Neural cell (in vitro differentiated cells): ENCODE measurements at regions not wholly inside any gene's neighbourhood (a gene's known extent, or its start where the extent isn't known, plus 50 kb on each side); places are given as distances from the start of the nearest gene placed in this dataset.

Experiments
- H2AFZ ChIP-seq: fragments of 200-600, 300-800 bp; sonication (generic), shearing (Covaris generic); 2 replicates; pipeline ENCODE4 v1.6.0; 2014; ENCODE audit warnings: low read depth, mild to moderate bottlenecking, antibody characterized with exemption, low read length, moderate library complexity
- H3F3A ChIP-seq: fragments of 200-600 bp; shearing (Covaris generic); 2 replicates; pipeline ENCODE4 v1.6.1; 2016; ENCODE audit warnings: mild to moderate bottlenecking, moderate library complexity, mixed read lengths, antibody characterized with exemption, low read length; ENCODE audit not compliant: insufficient read depth, poor library complexity, severe bottlenecking
- H3K27ac ChIP-seq: fragments of 200-600, 300-800 bp; sonication (generic), shearing (Covaris generic); 2 replicates; pipeline ENCODE4 v1.5.1; 2014; ENCODE audit warnings: mild to moderate bottlenecking, low read length, moderate library complexity
- H3K27me3 ChIP-seq: fragments of 300-800, 200-600 bp; sonication (generic), shearing (Covaris generic); 2 replicates; pipeline ENCODE4 v1.6.0; 2014; ENCODE audit warnings: mild to moderate bottlenecking, low read depth, low read length, moderate library complexity; ENCODE audit not compliant: insufficient read depth
- H3K36me3 ChIP-seq: fragments of 300-800, 200-600 bp; sonication (generic), shearing (Covaris generic); 2 replicates; pipeline ENCODE4 v1.5.1; 2014; ENCODE audit warnings: mild to moderate bottlenecking, antibody characterized with exemption, low read length, moderate library complexity; ENCODE audit not compliant: insufficient read depth
- H3K4me2 ChIP-seq: fragments of 300-800, 200-600 bp; sonication (generic), shearing (Covaris generic); 2 replicates; pipeline ENCODE4 v1.6.0; 2014; ENCODE audit warnings: mild to moderate bottlenecking, low read length
- H3K4me3 ChIP-seq: fragments of 300-800, 200-600 bp; sonication (generic), shearing (Covaris generic); 2 replicates; pipeline ENCODE4 v1.5.1; 2014; ENCODE audit warnings: mild to moderate bottlenecking, low read length, moderate library complexity
- H3K79me2 ChIP-seq: fragments of 200-600 bp; shearing (Covaris generic); replicated peaks from 2 replicates; pipeline ENCODE4 v1.6.0; 2014; ENCODE audit warnings: mild to moderate bottlenecking, low read length, moderate library complexity; ENCODE audit not compliant: insufficient read depth
- H3K9ac ChIP-seq: fragments of 300-800, 200-600 bp; sonication (generic), shearing (Covaris generic); 2 replicates; pipeline ENCODE4 v1.6.1; 2016; ENCODE audit warnings: mild to moderate bottlenecking, low read length, mixed read lengths
- H3K9me2 ChIP-seq: fragments of 200-600 bp; shearing (Covaris generic); 2 replicates; pipeline ENCODE4 v1.6.1; 2016; ENCODE audit warnings: mild to moderate bottlenecking, low read length, mixed read lengths; ENCODE audit not compliant: insufficient read depth
- H3K9me3 ChIP-seq: fragments of 200-600, 300-800 bp; sonication (generic), shearing (Covaris generic); 2 replicates; pipeline ENCODE4 v1.6.1; 2016; ENCODE audit warnings: mild to moderate bottlenecking, mixed run types, low read length, moderate library complexity, mixed read lengths
- H4K20me1 ChIP-seq: fragments of 200-600 bp; shearing (Covaris generic); 2 replicates; pipeline ENCODE4 v1.6.1; 2016; ENCODE audit warnings: mild to moderate bottlenecking, mixed run types; ENCODE audit not compliant: insufficient read depth
- EP300 ChIP-seq: fragments of 450-650 bp; conservative IDR thresholded peaks from 2 replicates; pipeline ENCODE4 v1.6.1; 2014; ENCODE audit warnings: antibody characterized with exemption, mild to moderate bottlenecking, moderate library complexity; ENCODE audit not compliant: poor library complexity, severe bottlenecking
- EZH2 ChIP-seq: fragments of 200-600, 300-800 bp; shearing (Covaris generic), sonication (generic); IDR thresholded peaks from 2 replicates; pipeline ENCODE4 v1.6.1; 2014; ENCODE audit warnings: antibody characterized with exemption, low read length, borderline replicate concordance, mild to moderate bottlenecking; ENCODE audit not compliant: insufficient read depth, poor library complexity, severe bottlenecking
- MXI1 ChIP-seq: fragments of 450-650 bp; conservative IDR thresholded peaks from 2 replicates; pipeline ENCODE4 v1.6.1; 2014; ENCODE audit warnings: antibody characterized with exemption, mild to moderate bottlenecking; ENCODE audit not compliant: poor library complexity, severe bottlenecking
- POLR2AphosphoS5 ChIP-seq: IDR thresholded peaks from 2 replicates; pipeline ENCODE4 v1.6.1; 2012
- RAD21 ChIP-seq: fragments of 450-650 bp; conservative IDR thresholded peaks from 2 replicates; pipeline ENCODE4 v1.6.1; 2014; ENCODE audit warnings: antibody characterized with exemption, mild to moderate bottlenecking, moderate library complexity
- SMC3 ChIP-seq: fragments of 450-650 bp; conservative IDR thresholded peaks from 2 replicates; pipeline ENCODE4 v1.6.1; 2014; ENCODE audit warnings: antibody characterized with exemption, mild to moderate bottlenecking, moderate library complexity; ENCODE audit not compliant: poor library complexity
- TAF1 ChIP-seq: IDR thresholded peaks from 2 replicates; pipeline ENCODE4 v1.6.1; 2012; ENCODE audit warnings: low read depth
- TF ChIP-seq, protein P1 (sequence below): fragments of 450-650 bp; IDR thresholded peaks from 2 replicates; pipeline ENCODE4 v1.5.1; 2014; ENCODE audit warnings: antibody characterized with exemption, mild to moderate bottlenecking, moderate library complexity; ENCODE audit not compliant: poor library complexity, severe bottlenecking
- TF ChIP-seq, protein P2 (sequence below): IDR thresholded peaks from 2 replicates; pipeline ENCODE4 v1.6.1; 2012; ENCODE audit warnings: borderline replicate concordance

DNA sequence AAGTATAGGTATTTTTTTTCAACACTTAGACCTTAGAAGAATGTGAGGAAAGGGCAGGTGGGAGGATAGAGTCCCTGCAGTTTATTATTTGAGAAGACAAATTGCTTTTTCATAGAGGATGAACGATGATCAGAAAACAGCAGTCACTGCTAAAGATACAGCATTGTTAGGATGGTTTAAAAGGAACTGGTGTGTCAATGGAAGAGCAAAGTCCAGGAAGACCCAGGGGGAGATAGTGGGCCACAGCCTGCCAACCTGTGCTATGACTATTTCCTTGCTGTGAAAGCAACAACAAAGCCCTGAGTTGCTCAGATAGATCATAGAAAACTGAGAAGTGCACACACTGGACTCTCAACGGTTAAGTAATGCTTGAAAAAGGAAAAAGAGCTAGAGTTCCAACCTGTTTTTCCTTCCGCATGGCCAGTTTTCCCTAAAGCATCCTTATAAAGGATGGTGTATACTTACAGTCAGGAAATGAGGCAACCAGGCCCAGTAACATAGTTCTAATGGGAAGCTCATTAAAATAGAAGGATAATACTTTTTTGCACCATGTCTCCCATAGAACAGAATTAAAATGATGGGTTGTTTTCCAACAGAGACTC, 153.8 kb downstream of the CEMIP2 start:
- Histone ChIP-seq H3K27ac (no peak overlapping the region), H3K9ac (no peak overlapping the region), H3K4me3 (no peak overlapping the region), H3K27me3 (no peaks in the 10 kb centered on the region), H3K9me2 (no peaks in the 10 kb centered on the region), H4K20me1 (no peaks in the 10 kb centered on the region), H3K4me2 (no peak overlapping the region), H2AFZ (no peak overlapping the region), H3K79me2 (no peaks in the 10 kb centered on the region), H3F3A (no peaks in the 10 kb centered on the region), H3K9me3 (peaks cover 10% of the 10 kb centered on the region), H3K36me3 (no peaks in the 10 kb centered on the region)
- TF ChIP-seq RAD21 (no peak), SMC3 (no peak), TAF1 (no peak), POLR2AphosphoS5 (no peak), EZH2 (no peak), MXI1 (no peak), EP300 (no peak)
- TF ChIP-seq, protein P1, sequence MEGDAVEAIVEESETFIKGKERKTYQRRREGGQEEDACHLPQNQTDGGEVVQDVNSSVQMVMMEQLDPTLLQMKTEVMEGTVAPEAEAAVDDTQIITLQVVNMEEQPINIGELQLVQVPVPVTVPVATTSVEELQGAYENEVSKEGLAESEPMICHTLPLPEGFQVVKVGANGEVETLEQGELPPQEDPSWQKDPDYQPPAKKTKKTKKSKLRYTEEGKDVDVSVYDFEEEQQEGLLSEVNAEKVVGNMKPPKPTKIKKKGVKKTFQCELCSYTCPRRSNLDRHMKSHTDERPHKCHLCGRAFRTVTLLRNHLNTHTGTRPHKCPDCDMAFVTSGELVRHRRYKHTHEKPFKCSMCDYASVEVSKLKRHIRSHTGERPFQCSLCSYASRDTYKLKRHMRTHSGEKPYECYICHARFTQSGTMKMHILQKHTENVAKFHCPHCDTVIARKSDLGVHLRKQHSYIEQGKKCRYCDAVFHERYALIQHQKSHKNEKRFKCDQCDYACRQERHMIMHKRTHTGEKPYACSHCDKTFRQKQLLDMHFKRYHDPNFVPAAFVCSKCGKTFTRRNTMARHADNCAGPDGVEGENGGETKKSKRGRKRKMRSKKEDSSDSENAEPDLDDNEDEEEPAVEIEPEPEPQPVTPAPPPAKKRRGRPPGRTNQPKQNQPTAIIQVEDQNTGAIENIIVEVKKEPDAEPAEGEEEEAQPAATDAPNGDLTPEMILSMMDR, result no peak
- TF ChIP-seq, protein P2, sequence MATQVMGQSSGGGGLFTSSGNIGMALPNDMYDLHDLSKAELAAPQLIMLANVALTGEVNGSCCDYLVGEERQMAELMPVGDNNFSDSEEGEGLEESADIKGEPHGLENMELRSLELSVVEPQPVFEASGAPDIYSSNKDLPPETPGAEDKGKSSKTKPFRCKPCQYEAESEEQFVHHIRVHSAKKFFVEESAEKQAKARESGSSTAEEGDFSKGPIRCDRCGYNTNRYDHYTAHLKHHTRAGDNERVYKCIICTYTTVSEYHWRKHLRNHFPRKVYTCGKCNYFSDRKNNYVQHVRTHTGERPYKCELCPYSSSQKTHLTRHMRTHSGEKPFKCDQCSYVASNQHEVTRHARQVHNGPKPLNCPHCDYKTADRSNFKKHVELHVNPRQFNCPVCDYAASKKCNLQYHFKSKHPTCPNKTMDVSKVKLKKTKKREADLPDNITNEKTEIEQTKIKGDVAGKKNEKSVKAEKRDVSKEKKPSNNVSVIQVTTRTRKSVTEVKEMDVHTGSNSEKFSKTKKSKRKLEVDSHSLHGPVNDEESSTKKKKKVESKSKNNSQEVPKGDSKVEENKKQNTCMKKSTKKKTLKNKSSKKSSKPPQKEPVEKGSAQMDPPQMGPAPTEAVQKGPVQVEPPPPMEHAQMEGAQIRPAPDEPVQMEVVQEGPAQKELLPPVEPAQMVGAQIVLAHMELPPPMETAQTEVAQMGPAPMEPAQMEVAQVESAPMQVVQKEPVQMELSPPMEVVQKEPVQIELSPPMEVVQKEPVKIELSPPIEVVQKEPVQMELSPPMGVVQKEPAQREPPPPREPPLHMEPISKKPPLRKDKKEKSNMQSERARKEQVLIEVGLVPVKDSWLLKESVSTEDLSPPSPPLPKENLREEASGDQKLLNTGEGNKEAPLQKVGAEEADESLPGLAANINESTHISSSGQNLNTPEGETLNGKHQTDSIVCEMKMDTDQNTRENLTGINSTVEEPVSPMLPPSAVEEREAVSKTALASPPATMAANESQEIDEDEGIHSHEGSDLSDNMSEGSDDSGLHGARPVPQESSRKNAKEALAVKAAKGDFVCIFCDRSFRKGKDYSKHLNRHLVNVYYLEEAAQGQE, result no peak

DNA sequence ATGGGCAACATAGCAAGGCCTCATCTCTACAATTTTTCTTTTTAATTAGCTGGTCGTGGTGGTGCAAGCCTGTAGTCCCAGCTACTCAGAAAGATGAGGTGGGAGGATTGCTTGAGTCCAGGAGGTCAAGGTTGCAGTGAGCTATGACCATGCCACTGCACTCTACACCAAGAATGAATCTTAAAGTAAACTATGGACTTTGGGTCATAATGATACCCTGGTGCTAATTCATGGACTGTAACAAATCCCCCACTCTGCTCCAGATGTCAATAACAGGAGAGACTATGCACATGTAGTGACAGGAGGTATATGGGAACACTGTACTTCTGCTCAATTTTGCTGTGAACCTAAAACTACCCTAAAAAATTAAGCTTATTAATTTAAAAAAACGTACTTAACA, 155.4 kb downstream of the CEMIP2 start:
- no peaks in the 10 kb centered on the region for H3K36me3 ChIP-seq
- H3K9ac ChIP-seq, result no peak overlapping the region
- TF ChIP-seq MXI1 (no peak), EP300 (no peak), TAF1 (no peak), RAD21 (no peak), POLR2AphosphoS5 (no peak), SMC3 (no peak), EZH2 (no peak)
- TF ChIP-seq, protein P1, result no peak
- TF ChIP-seq, protein P2, result no peak
- no peak overlapping the region for H3K4me3 ChIP-seq
- no peaks in the 10 kb centered on the region for H3F3A ChIP-seq
- H3K27me3 ChIP-seq, result no peaks in the 10 kb centered on the region
- no peak overlapping the region for H3K4me2 ChIP-seq
- H4K20me1 ChIP-seq, result no peaks in the 10 kb centered on the region
- H3K27ac ChIP-seq, result no peak overlapping the region
- no peaks in the 10 kb centered on the region for H3K79me2 ChIP-seq
- no peak overlapping the region for H2AFZ ChIP-seq
- H3K9me2 ChIP-seq, result no peaks in the 10 kb centered on the region
- peaks cover 10% of the 10 kb centered on the region for H3K9me3 ChIP-seq
